NB4 (cell line): ENCODE measurements at regions not wholly inside any gene's neighbourhood (a gene's known extent, or its start where the extent isn't known, plus 50 kb on each side); places are given as distances from the start of the nearest gene placed in this dataset.

Experiments used
- MYC ChIP-seq: IDR thresholded peaks from 2 replicates; pipeline ENCODE4 v1.6.1; 2011; ENCODE audit warnings: low read depth, low read length
- POLR2A ChIP-seq: IDR thresholded peaks from 2 replicates; pipeline ENCODE4 v1.6.1; 2011; ENCODE audit warnings: mild to moderate bottlenecking; ENCODE audit not compliant: insufficient read length; ENCODE audit errors: extremely low read depth
- TF ChIP-seq, protein P1 (sequence below): IDR thresholded peaks from one replicate; pipeline ENCODE4 v1.5.1; 2012; ENCODE audit warnings: low read depth, low read length
- TF ChIP-seq, protein P2 (sequence below): IDR thresholded peaks from 2 replicates; pipeline ENCODE4 v1.6.1; 2011; ENCODE audit warnings: low read depth, low read length

DNA sequence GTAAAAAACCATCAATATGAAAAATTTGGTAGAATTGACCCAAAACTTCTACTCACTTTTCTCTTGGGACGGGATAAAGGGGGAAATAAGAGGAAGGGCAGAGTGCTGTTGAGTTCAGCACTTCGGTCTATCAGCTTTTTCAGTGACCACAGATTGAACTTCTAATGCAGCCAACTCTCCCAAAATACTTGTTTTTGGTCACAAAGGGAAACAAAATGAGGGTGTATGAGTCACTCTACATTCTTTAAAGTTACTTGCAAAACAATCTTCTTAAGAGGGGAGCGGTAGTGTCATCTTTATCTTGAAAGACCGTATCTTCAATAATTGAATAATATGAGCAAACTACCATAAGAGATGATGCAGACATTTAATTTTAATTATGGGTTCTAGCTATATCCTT is 661.3 kb downstream of the CD109 start:
- TF ChIP-seq, protein P1, sequence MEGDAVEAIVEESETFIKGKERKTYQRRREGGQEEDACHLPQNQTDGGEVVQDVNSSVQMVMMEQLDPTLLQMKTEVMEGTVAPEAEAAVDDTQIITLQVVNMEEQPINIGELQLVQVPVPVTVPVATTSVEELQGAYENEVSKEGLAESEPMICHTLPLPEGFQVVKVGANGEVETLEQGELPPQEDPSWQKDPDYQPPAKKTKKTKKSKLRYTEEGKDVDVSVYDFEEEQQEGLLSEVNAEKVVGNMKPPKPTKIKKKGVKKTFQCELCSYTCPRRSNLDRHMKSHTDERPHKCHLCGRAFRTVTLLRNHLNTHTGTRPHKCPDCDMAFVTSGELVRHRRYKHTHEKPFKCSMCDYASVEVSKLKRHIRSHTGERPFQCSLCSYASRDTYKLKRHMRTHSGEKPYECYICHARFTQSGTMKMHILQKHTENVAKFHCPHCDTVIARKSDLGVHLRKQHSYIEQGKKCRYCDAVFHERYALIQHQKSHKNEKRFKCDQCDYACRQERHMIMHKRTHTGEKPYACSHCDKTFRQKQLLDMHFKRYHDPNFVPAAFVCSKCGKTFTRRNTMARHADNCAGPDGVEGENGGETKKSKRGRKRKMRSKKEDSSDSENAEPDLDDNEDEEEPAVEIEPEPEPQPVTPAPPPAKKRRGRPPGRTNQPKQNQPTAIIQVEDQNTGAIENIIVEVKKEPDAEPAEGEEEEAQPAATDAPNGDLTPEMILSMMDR = no peak
- no peak for TF ChIP-seq MYC
- no peak for TF ChIP-seq POLR2A
- TF ChIP-seq, protein P2, sequence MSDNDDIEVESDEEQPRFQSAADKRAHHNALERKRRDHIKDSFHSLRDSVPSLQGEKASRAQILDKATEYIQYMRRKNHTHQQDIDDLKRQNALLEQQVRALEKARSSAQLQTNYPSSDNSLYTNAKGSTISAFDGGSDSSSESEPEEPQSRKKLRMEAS = no peak
